ENCODE measurements at regions not wholly inside any gene's neighbourhood (a gene's known extent, or its start where the extent isn't known, plus 50 kb on each side); places are given as distances from the start of the nearest gene placed in this dataset.

- ChIA-PET CTCF (interaction anchor here (0.7 to 1.4 kb wide), 3 partner anchors 115 to 507 kb away, joined by 3 to 4 read pairs (median 3); no protein-coding TSS in a partner anchor), POLR2A (interaction anchor here (0.6 to 1.0 kb wide), 2 partner anchors 44 to 109 kb away, joined by 5 to 8 read pairs; no protein-coding TSS in a partner anchor)
- H3K36me3 Mint-ChIP-seq = peaks cover 17% of the 10 kb centered on the region
- peaks cover 3% of the 10 kb centered on the region for H3K27me3 Mint-ChIP-seq (ENCODE audit: low read depth)
- DNase-seq (ENCODE audit: low spot score) (peak; percentile 88), ATAC-seq (peak; percentile 91)
- peak overlapping the region; percentile 86 for H3K27ac Mint-ChIP-seq
- H3K9me3 Mint-ChIP-seq = peaks cover 13% of the 10 kb centered on the region
- peak overlapping the region; percentile 98 for H3K4me3 Mint-ChIP-seq
- peaks cover 33% of the 10 kb centered on the region for H3K4me1 Mint-ChIP-seq
- TF ChIP-seq FOXP1 (CRISPR knock-in tag; IDR thresholded peaks at IDR 0.05; ENCODE audit: borderline replicate concordance) (peak; percentile 74; the same call in 1 of the 2 replicates), SOX15 (CRISPR knock-in tag; IDR thresholded peaks at IDR 0.05) (no peak), TEAD4 (CRISPR knock-in tag; IDR thresholded peaks at IDR 0.05) (0 out of 2 replicates have a peak, but pooled peaks have one; percentile 12), ZNF281 (CRISPR knock-in tag; IDR thresholded peaks at IDR 0.05) (peak; percentile 34; the same call in 1 of the 2 replicates), ZNF219 (CRISPR knock-in tag; IDR thresholded peaks at IDR 0.05; ENCODE audit: borderline replicate concordance) (peak; percentile 69; the same call in 1 of the 2 replicates), MYBL2 (CRISPR knock-in tag; IDR thresholded peaks at IDR 0.05) (peak; percentile 74; the same call in 1 of the 2 replicates), EMX1 (CRISPR knock-in tag; IDR thresholded peaks at IDR 0.05) (no peak), JAZF1 (CRISPR knock-in tag; IDR thresholded peaks at IDR 0.05) (no peak), E2F1 (CRISPR knock-in tag; IDR thresholded peaks at IDR 0.05) (no peak), ZBTB43 (CRISPR knock-in tag; IDR thresholded peaks at IDR 0.05) (peak; percentile 77; the same call in 1 of the 2 replicates), MXD4 (CRISPR knock-in tag; IDR thresholded peaks at IDR 0.05; ENCODE audit: borderline replicate concordance) (no peak), ZNF121 (CRISPR knock-in tag; IDR thresholded peaks at IDR 0.05) (peak; percentile 62; the same call in 1 of the 2 replicates), GABPB1 (CRISPR knock-in tag; IDR thresholded peaks at IDR 0.05) (peak; percentile 50; the same call in 1 of the 2 replicates), ZNF263 (CRISPR knock-in tag; IDR thresholded peaks at IDR 0.05; ENCODE audit: low read depth) (peak; percentile 31; the same call in 1 of the 2 replicates), E2F4 (CRISPR knock-in tag; IDR thresholded peaks at IDR 0.05; ENCODE audit: borderline replicate concordance, low read depth) (no peak), USF2 (CRISPR knock-in tag; IDR thresholded peaks at IDR 0.05) (peak; percentile 40; the same call in 1 of the 2 replicates), ZNF512 (CRISPR knock-in tag; IDR thresholded peaks at IDR 0.05; ENCODE audit: borderline replicate concordance) (no peak), IRF1 (CRISPR knock-in tag; IDR thresholded peaks at IDR 0.05) (no peak), ZNF671 (CRISPR knock-in tag; IDR thresholded peaks at IDR 0.05) (no peak), ESRRA (CRISPR knock-in tag; IDR thresholded peaks at IDR 0.05; ENCODE audit: borderline replicate concordance) (no peak; the same call in 1 of the 2 replicates), PRDM15 (CRISPR knock-in tag; IDR thresholded peaks at IDR 0.05) (peak; percentile 88), TEAD1 (CRISPR knock-in tag; IDR thresholded peaks at IDR 0.05) (peak; percentile 83), OVOL2 (CRISPR knock-in tag; IDR thresholded peaks at IDR 0.05; ENCODE audit: borderline replicate concordance) (no peak)
Observed at GRCh38 chr17:30600060-30600829, 123.0 kb downstream of the GOSR1 start.

Data from WTC11 (cell line).